ENCODE measurements at regions not wholly inside any gene's neighbourhood (a gene's known extent, or its start where the extent isn't known, plus 50 kb on each side); places are given as distances from the start of the nearest gene placed in this dataset.

- DNase-seq (ENCODE audit: low read depth, low spot score), result no peak
- ChIA-PET CTCF (no interaction called here), POLR2A (no interaction called here)
- no peak for TF ChIP-seq CTCF (IDR thresholded peaks at IDR 0.05; ENCODE audit: insufficient read depth, low read length, missing control alignments)
- H3K4me3 ChIP-seq (ENCODE audit: low read depth, low read length), result no peak overlapping the region
These were observed 513.3 kb downstream of the MDFIC start for GRCh38 chr7:115435178-115435577.

GRCh38 chr7:115429918-115430317 is 508.0 kb downstream of the MDFIC start:
- ChIA-PET CTCF (no interaction called here), POLR2A (no interaction called here)
- no peak for TF ChIP-seq CTCF (IDR thresholded peaks at IDR 0.05; ENCODE audit: insufficient read depth, low read length, missing control alignments)
- DNase-seq (ENCODE audit: low read depth, low spot score), result no peak
- H3K4me3 ChIP-seq (ENCODE audit: low read depth, low read length), result no peak overlapping the region

GRCh38 chr7:115417662-115418061 is 495.8 kb downstream of the MDFIC start:
- TF ChIP-seq CTCF (IDR thresholded peaks at IDR 0.05; ENCODE audit: insufficient read depth, low read length, missing control alignments), result no peak
- no peak for DNase-seq (ENCODE audit: low read depth, low spot score)
- ChIA-PET POLR2A (no interaction called here), CTCF (no interaction called here)
- H3K4me3 ChIP-seq (ENCODE audit: low read depth, low read length), result no peak overlapping the region

- POLR2A ChIA-PET, result no interaction called here
- DNase-seq (ENCODE audit: low read depth, low spot score), result no peak
- no peak overlapping the region for H3K4me3 ChIP-seq (ENCODE audit: low read depth, low read length)
- TF ChIP-seq CTCF (IDR thresholded peaks at IDR 0.05; ENCODE audit: insufficient read depth, low read length, missing control alignments), result no peak
- CTCF ChIA-PET, result interaction anchor here (1.4 kb wide), 1 partner anchor 33 kb away, joined by 3 read pairs; no protein-coding TSS in a partner anchor
These were observed 489.2 kb downstream of the MDFIC start for GRCh38 chr7:115410972-115411686.

GRCh38 chr7:115410434-115410820 is 488.5 kb downstream of the MDFIC start:
- no peak for TF ChIP-seq CTCF (IDR thresholded peaks at IDR 0.05; ENCODE audit: insufficient read depth, low read length, missing control alignments)
- ChIA-PET POLR2A (no interaction called here), CTCF (interaction anchor here (1.4 kb wide), 1 partner anchor 34 kb away, joined by 3 read pairs; no protein-coding TSS in a partner anchor)
- no peak for DNase-seq (ENCODE audit: low read depth, low spot score)
- H3K4me3 ChIP-seq (ENCODE audit: low read depth, low read length), result no peak overlapping the region

GRCh38 chr7:115409682-115410433 is 488.0 kb downstream of the MDFIC start:
- no peak for DNase-seq (ENCODE audit: low read depth, low spot score)
- CTCF ChIA-PET, result interaction anchor here (1.4 kb wide), 1 partner anchor 34 kb away, joined by 3 read pairs; no protein-coding TSS in a partner anchor
- TF ChIP-seq CTCF (IDR thresholded peaks at IDR 0.05; ENCODE audit: insufficient read depth, low read length, missing control alignments), result no peak

More at GRCh38 chr7:115409682-115410433, 488.0 kb downstream of the MDFIC start:
- no peak overlapping the region for H3K4me3 ChIP-seq (ENCODE audit: low read depth, low read length)
- POLR2A ChIA-PET, result no interaction called here
